ENCODE measurements at regions not wholly inside any gene's neighbourhood (a gene's known extent, or its start where the extent isn't known, plus 50 kb on each side); places are given as distances from the start of the nearest gene placed in this dataset.

- DNase-seq (no peak), ATAC-seq (ENCODE audit: low read depth) (no peak)
- no peak overlapping the region for H3K27ac ChIP-seq (ENCODE audit: low read length in 2 of 2)
- POLR2A ChIA-PET, result no interaction called here
- H3K36me3 ChIP-seq (replicated peaks in 1 of 2; ENCODE audit: control extremely low read depth in 1 of 2, control insufficient read depth in 1 of 2, extremely low read depth in 1 of 2, insufficient read depth in 2 of 2, low read length in 1 of 2), result no peaks in the 10 kb centered on the region
- intact Hi-C loops (cut with micrococcal nuclease), result no loop called here
- no peak overlapping the region for H3K27ac Mint-ChIP-seq
- peaks cover 0 to 2% (median 0%) of the 10 kb centered on the region in 3 donors for H3K9me3 ChIP-seq (ENCODE audit: control extremely low read depth in 1 of 3, control insufficient read depth in 2 of 3, insufficient read depth in 1 of 3, low read length in 2 of 3)
- no peaks in the 10 kb centered on the region for H3K27me3 ChIP-seq (replicated peaks in 1 of 4; ENCODE audit: control extremely low read depth in 1 of 4, control insufficient read depth in 3 of 4, insufficient read depth in 4 of 4, low read length in 3 of 4)
- no peaks in the 10 kb centered on the region for H3K4me1 ChIP-seq (ENCODE audit: control insufficient read depth in 2 of 2, insufficient read depth in 2 of 2, low read length in 2 of 2)
- H3K4me3 ChIP-seq (ENCODE audit: control extremely low read depth in 1 of 5, extremely low read depth in 1 of 5, insufficient read depth in 1 of 5, low read depth in 2 of 5, low read length in 4 of 5), result no peak overlapping the region
- no peaks in the 10 kb centered on the region for H3K79me2 ChIP-seq (ENCODE audit: control insufficient read depth, insufficient read depth, low read length)
- no peak overlapping the region for H3K9ac ChIP-seq (ENCODE audit: low read length)
- H3K4me2 ChIP-seq (replicated peaks; ENCODE audit: low read depth, low read length, poor library complexity, severe bottlenecking), result no peak overlapping the region
- H4K20me1 ChIP-seq (ENCODE audit: control insufficient read depth, insufficient read depth, low read length, poor library complexity, severe bottlenecking), result no peaks in the 10 kb centered on the region
- no peak overlapping the region for H2AFZ ChIP-seq (ENCODE audit: insufficient read depth, low read depth, low read length, poor library complexity, severe bottlenecking)
- H3K4me3 Mint-ChIP-seq, result no peak overlapping the region
- no peaks in the 10 kb centered on the region for H3K27me3 Mint-ChIP-seq
- H3K9me3 Mint-ChIP-seq (ENCODE audit: insufficient read depth), result peaks cover 5% of the 10 kb centered on the region
- CTCF ChIA-PET, result no interaction called here
- TF ChIP-seq EZH2 (IDR thresholded peaks at IDR 0.05; ENCODE audit: borderline replicate concordance, insufficient read depth, low read depth, low read length, poor library complexity, severe bottlenecking), result no peak
- TF ChIP-seq, protein P1, sequence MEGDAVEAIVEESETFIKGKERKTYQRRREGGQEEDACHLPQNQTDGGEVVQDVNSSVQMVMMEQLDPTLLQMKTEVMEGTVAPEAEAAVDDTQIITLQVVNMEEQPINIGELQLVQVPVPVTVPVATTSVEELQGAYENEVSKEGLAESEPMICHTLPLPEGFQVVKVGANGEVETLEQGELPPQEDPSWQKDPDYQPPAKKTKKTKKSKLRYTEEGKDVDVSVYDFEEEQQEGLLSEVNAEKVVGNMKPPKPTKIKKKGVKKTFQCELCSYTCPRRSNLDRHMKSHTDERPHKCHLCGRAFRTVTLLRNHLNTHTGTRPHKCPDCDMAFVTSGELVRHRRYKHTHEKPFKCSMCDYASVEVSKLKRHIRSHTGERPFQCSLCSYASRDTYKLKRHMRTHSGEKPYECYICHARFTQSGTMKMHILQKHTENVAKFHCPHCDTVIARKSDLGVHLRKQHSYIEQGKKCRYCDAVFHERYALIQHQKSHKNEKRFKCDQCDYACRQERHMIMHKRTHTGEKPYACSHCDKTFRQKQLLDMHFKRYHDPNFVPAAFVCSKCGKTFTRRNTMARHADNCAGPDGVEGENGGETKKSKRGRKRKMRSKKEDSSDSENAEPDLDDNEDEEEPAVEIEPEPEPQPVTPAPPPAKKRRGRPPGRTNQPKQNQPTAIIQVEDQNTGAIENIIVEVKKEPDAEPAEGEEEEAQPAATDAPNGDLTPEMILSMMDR (IDR thresholded peaks at IDR 0.05), result no peak
- no peaks in the 10 kb centered on the region for H3K4me1 Mint-ChIP-seq
- 100% methylated on average over 1 of the region's 1 CpG for WGBS (ENCODE audit: insufficient coverage)
Observed at GRCh38 chr4:11929080-11929479, 500.4 kb upstream of the HS3ST1 start.

DNA sequence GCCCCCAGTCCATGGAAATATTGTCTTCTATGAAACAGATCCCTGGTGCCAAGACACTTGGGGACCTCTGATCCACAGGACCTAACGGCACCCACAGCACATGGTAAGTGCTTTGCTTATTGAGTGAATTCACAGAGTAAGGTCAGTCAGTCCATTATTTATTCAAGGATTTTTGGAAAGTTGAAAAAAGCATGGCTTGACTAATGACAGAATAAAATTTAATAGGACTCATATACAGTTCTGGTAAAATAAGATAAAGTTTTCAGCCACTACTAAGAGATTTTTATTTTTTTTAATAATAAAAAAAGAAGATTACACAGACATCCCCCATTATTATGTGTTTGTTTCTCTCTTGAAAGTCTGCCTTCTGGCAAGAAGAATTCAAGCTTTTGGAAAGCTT lies 490.6 kb upstream of the HS3ST1 start:
- H3K4me1 Mint-ChIP-seq, result no peaks in the 10 kb centered on the region
- no peak for ATAC-seq (ENCODE audit: low read depth)
- H3K9me3 Mint-ChIP-seq (ENCODE audit: insufficient read depth), result peaks cover 4% of the 10 kb centered on the region

More for the DNA sequence above, 490.6 kb upstream of the HS3ST1 start:
- Histone ChIP-seq H3K4me1 (ENCODE audit: control insufficient read depth in 2 of 2, insufficient read depth in 2 of 2, low read length in 2 of 2) (no peaks in the 10 kb centered on the region), H3K4me3 (ENCODE audit: control extremely low read depth in 1 of 5, extremely low read depth in 1 of 5, insufficient read depth in 1 of 5, low read depth in 2 of 5, low read length in 4 of 5) (no peak overlapping the region), H2AFZ (ENCODE audit: insufficient read depth, low read depth, low read length, poor library complexity, severe bottlenecking) (no peak overlapping the region), H3K9me3 (ENCODE audit: control extremely low read depth in 1 of 3, control insufficient read depth in 2 of 3, insufficient read depth in 1 of 3, low read length in 2 of 3) (peaks cover 0 to 1% (median 0%) of the 10 kb centered on the region in 3 donors), H4K20me1 (ENCODE audit: control insufficient read depth, insufficient read depth, low read length, poor library complexity, severe bottlenecking) (no peaks in the 10 kb centered on the region), H3K36me3 (replicated peaks in 1 of 2; ENCODE audit: control extremely low read depth in 1 of 2, control insufficient read depth in 1 of 2, extremely low read depth in 1 of 2, insufficient read depth in 2 of 2, low read length in 1 of 2) (no peaks in the 10 kb centered on the region), H3K79me2 (ENCODE audit: control insufficient read depth, insufficient read depth, low read length) (no peaks in the 10 kb centered on the region), H3K4me2 (replicated peaks; ENCODE audit: low read depth, low read length, poor library complexity, severe bottlenecking) (no peak overlapping the region), H3K27ac (ENCODE audit: low read length in 2 of 2) (no peak overlapping the region), H3K27me3 (replicated peaks in 1 of 4; ENCODE audit: control extremely low read depth in 1 of 4, control insufficient read depth in 3 of 4, insufficient read depth in 4 of 4, low read length in 3 of 4) (no peaks in the 10 kb centered on the region), H3K9ac (ENCODE audit: low read length) (no peak overlapping the region)
- ChIA-PET CTCF (no interaction called here), POLR2A (no interaction called here)
- no CpG with 5 or more reads among the region's 1 CpG for WGBS (ENCODE audit: insufficient coverage)
- no peak for TF ChIP-seq EZH2 (IDR thresholded peaks at IDR 0.05; ENCODE audit: borderline replicate concordance, insufficient read depth, low read depth, low read length, poor library complexity, severe bottlenecking)
- TF ChIP-seq, protein P1 (IDR thresholded peaks at IDR 0.05), result no peak
- intact Hi-C loops (cut with micrococcal nuclease), result no loop called here
- no peaks in the 10 kb centered on the region for H3K27me3 Mint-ChIP-seq
- no peak for DNase-seq
- no peak overlapping the region for H3K27ac Mint-ChIP-seq
- H3K4me3 Mint-ChIP-seq, result no peak overlapping the region

Measured in B cell (primary cell).